T-helper 22 cell (primary cell): ENCODE measurements at regions not wholly inside any gene's neighbourhood (a gene's known extent, or its start where the extent isn't known, plus 50 kb on each side); places are given as distances from the start of the nearest gene placed in this dataset.
A peak's percentile ranks its signal among the peaks of the same experiment; 100 is the strongest.

ENCODE experiments used
- DNase-seq: peaks from one replicate; pipeline ENCODE4 v3.0.0-alpha.2; 2020; ENCODE audit warnings: low read depth

DNA sequence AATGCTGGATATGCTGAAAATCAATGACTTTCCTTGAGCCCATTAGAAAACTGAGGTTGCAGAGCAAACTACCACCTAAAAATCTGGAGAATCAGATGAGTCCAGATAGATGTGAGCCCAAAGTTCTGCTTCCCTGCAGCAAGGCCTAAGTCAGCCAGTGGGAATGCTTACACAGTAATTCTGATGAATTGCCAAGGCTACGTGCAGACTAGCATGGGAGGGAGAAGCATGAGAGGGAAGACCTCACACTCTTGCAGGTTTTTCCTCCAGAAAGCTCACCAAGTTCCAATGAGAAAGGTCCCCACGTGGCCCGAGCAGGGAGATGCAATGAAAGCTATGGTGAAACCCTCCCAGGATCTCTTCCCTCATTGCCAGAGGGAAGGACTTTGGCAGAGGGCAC is 104.8 kb upstream of the SIRPA start:
- no peak for DNase-seq

DNA sequence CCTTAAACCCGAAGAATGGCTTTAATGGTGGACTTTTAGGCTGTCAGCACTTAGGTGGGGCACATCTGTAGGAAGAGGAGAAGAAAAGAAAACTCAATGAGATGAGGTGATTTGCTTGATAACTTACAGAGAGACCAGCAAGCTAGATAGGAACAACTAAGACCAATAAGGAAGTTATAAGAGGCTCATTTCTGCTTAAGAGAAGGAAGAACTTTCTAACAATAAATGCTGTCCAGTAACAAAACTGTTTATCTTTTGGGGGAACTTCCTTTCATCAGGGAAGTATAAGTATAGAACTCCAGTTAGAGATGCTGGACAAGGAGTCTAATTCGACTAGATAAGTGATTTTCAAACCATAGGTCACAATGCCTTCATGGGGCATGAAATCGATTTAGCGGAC is 107.2 kb upstream of the SIRPA start:
- DNase-seq: no peak

DNA sequence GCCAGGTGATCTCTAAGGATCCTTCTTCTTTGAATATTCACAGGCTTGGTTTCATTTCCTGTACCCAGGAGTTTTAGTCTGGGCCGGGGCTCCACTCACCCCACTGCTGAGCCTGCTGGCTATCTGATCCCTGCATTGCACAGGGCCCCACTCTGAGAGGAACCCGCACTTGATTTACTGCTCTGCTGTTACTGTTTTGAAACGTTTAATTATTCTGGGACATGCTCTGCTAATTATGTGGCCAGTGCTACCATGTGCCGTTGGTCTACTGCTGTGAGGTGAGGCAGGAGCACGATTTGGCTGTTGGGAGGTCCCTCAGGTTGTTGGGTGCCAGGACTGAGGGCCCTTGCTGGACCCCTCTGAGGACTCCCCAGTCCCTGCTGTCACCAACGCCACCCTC is 108.7 kb upstream of the SIRPA start:
- DNase-seq: no peak

DNA sequence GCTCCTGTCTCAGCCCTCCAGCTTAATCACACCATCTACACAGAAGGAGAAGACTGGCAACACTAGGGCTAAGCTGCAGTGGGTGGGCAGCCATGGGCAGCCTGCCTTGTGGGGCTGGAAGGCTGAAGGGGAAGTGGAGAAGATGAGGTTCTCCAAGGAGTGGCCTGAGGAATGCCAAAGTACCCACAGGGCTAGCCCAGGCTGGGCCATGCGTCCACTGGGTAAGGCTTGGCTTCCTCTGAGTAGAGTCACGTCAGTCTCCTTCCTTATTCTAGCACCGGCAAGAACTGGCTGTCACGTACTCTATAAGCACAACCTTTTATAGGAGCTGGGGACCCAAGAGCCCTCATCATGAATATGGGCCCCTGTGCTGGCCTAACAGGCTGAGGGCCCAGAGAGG is 110.6 kb upstream of the SIRPA start:
- no peak for DNase-seq

DNA sequence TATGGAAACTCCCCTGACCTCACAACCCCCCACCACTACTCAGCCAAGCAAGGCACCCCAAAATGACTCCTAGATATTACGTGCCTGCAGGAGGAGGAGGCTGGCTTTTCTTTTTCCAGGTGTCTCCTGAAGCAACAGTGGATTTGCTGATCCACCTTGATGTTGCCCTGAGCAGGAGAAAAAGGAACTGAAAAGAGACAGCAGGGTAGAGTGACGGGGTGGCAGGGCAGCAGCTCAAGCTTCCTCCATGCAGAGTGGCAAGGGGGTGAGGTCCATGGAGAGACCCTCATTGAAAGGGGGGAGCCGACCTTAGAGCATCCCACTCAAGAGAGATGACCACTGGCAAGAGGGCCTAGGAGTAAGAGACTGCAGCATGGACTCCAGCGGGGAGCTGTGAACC is 112.0 kb upstream of the SIRPA start:
- no peak for DNase-seq

DNA sequence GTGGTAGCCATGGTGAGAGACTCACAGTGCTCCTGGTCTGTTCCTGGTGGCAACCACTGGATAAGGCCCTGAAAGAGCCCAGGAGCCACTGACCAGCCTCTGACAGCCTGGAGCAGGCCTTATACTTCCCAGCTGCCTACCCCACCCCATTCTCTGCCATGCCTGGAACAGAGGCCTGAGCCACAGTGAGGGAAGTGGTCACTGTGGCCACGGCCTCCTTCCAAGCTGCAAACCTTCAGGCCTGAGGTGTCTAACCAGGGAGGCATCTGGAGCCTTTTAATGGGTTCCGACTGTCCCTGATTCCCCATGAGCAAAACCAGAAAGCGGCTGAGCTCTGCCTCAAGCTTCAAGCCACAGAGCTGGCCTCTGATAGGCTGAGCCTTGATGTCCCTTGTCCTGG is 113.0 kb upstream of the SIRPA start:
- DNase-seq: no peak

DNA sequence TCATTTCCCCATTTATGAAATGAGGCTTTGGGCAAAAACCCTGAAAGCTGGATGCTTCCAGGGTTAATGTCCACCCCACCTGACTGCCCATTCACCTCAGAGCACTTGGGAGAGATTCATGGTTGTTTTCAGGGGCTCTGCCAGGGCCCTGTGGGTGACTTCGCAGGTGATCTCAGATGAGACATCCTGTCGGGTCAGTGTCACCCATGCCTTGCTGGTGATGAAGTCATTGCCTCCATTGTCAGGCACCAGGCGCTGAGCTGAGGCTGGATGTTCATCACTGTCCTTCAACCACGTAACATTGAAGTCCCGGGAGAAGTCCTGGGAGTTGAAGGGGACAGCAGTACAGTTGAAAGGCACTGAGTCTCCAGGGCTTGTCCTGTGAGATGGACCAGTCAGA is 115.6 kb upstream of the SIRPA start:
- no peak for DNase-seq

DNA sequence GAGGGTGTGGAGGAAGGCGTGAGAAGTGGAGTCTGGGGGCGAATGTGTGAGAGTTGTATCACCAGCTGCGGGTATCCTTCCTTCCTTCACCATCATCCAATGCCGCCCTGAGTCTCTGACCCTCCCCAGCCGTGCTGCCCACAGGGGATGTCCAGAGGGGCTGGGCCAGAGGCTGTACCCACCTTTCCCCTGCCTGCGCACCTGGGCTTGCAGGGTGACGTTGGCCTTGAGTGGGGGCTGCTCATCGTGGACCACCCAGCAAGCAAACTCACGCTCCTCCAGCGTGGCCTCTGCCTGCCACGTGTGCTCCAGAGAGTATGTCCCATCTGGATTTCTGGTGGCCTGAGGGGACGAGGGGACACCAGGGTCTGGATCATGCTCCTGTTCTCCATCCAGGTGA is 116.9 kb upstream of the SIRPA start:
- DNase-seq: no peak

DNA sequence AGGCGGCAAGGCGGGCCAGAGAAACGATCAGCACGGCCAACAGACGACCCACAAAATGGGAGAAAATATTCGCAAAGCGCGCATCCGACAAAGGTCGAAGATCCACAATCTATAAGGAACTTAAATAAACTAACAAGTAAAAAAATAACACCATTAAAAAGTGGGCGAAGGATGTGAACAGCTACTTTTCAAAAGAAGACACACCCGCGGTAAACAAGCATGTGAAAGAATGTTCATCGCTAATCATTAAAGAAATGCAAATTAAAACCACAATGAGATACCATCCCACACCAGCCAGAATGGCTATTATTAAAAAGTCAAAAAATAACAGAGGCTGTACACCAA is 117.8 kb upstream of the SIRPA start:
- no peak for DNase-seq

DNA sequence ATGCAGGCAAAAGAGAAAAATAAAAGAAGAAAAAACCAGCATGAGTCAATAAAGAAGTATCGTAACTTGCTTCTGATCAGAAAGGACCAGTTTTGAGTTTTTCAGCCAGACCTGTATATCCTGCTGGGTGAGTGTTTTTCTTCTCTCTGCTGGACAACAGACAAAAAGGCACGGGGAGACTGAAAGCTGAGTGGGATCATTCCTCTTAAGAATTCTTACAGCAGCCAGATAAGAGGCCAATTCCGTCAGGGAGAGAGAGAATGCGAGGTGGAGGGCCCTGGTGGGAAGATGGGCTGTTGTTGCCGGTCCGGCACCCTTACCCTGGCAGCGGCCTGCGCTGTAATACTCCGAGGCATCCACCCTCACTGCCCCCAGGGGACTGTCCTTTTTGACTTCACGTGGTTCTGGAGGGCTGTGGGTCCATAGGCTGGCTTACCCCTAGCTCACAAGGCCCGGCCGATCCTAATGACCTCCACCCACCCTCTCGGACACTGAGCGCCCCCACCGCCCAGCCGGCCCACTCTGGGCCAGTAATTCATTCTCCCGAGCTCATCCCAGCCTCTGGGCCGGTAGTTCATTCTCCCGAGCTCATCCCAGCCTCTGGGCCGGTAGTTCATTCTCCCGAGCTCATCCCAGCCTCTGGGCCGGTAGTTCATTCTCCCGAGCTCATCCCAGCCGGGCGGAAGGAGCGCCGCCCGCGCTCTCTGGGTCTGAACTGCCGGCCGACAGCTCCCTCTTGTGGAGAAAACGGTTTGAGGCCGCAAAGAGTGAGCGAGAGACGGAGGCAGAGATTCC is 118.3 kb upstream of the SIRPA start:
- DNase-seq: peak; percentile 55

DNA sequence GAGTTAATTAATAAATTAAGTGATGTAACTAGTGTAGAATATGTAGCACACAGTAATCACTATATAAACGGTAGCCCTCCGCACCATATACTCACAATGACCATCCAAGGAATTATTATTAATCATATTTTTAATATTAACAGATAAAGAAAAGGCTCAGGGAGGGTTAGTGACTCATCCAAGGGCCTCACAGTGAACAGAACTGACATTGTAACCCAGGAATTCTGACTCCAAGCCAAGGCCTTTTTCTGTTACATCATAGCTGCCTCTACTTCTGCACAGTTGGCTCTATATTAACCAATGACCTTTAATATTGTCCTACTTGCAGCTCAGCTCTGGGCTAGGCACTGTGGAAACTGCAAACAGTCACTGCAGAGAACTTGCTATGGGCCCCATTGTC is 117.5 kb upstream of the SIRPG start:
- DNase-seq: no peak

DNA sequence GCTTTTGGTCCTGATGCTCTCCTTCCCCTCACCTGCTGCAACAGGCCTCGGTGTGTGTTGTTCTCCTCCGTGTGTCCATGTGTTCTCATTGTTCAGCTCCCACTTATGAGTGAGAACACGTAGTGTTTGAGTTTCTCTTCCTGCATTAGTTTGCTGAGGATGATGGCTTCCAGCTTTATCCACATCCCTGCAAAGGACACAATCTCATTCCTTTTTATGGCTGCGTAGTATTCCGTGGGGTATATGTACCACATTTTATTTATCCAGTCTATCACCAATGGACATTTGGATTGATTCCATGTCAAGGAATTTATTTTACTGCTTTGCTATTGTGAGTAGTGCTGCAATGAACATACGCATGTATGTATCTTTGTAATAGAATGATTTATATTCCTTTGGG is 116.9 kb upstream of the SIRPG start:
- no peak for DNase-seq

DNA sequence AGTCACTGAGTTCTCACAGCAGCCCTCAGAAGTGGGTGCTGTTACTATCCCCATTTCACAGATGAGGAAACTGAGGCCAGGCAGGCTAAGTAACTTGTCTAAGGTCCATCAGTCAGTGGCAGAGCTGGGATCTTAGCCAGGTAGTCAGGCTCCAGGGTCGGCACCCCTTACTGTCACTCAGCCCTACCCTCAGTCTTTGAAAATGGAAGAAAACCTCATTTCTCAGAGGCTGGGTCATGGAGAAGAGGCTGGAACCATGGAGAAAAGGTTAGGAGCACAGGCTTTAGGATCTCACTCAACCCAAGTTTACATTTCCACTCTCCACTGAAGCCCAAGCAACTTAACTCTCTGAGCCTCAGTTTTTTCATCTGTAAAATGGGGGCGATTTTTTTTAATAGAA is 116.2 kb upstream of the SIRPG start:
- DNase-seq: no peak

DNA sequence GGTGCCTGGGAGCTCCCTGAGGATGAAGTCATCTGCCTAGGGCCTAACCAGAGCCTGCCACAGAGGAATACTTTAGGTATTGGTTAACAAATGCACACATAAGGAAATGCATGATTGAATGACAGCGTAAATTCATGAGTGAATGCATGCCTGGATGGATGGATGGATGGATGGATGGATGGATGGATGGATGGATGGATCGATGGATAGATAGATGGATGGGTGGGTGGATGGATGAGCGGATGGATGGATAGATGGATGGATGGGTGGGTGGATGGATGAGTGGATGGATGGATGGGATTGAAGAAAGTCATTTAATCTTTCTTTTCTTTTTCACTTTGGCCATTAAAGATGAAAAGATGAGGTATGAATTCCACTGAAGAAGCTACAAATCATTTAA is 111.9 kb upstream of the SIRPG start:
- DNase-seq: no peak

DNA sequence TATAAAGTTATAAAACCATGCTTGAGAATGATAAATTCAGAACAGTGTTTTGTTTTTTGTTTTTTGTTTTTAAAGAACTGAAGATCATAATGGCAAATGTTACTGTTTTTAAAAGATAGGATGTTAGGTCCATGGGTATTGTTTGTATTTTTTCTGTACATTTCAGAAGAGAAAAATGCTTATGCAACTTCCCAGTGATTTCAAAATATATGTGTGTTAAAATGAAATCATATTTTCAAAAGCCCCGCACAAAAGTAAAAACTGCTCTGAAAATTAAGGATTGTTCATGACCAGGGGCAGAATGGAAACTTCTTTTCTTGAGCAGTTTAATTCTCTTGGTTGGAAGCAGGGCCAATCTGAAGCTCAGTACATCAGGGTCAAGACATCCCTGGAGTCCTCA is 109.2 kb upstream of the SIRPG start:
- DNase-seq: no peak

DNA sequence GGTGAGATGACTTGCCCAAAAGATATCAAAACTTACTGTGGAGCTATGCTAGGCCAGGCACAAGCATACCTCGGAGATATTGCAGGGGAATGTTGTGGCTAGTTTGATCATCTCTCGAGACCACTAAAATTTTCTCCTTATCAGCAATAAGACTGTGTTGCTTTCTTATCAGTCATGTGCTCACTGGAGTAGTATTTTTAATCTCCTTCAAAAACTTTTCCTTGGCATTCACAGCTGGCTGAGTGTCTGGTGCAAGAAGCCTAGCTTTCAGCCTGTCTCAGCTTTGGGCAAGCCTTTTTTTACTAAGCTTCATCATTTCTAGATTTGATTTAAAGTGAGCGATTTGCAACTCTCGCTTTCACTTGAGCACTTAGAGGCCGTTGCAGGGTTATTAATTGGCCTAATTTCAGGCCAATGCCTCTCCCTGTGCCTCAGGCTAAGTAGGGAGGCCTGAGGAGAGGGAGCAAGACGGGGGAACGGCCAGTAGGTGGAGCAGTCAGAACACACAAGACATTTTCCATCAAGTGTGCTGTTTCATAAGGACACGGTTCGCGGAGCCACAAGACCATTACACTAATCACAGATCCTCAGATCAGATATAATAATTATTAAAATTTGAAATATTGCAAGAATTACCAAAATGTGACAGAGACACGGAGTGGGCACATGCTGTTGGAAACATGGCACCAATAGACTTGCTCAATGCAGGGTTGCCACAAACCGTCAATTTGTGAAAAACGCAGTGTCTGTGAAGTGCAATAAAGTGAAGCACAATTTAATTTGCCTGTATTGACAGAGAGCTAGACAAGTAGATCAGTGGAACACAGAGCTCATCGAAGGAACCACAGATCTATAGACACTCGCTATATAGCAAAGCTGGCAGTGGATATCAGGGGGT is 106.8 kb upstream of the SIRPG start:
- no peak for DNase-seq

DNA sequence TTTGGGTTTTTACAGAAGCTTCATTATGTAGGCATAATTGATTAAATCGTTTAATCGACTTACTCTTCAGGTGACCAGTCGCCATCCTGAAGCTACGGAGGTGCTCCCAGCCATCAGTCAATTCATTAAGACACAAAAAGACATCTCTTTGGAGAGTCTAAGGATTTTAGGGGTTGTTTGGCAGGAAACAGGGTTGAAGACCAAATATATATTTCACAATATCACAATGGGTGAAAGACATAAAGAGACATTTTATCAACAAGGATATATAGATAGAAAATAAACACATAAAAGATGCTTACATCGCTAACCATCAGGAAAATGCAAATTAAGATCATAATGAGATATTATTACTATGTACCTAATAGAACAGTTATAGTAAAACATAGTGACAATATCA is 104.0 kb upstream of the SIRPG start:
- no peak for DNase-seq

DNA sequence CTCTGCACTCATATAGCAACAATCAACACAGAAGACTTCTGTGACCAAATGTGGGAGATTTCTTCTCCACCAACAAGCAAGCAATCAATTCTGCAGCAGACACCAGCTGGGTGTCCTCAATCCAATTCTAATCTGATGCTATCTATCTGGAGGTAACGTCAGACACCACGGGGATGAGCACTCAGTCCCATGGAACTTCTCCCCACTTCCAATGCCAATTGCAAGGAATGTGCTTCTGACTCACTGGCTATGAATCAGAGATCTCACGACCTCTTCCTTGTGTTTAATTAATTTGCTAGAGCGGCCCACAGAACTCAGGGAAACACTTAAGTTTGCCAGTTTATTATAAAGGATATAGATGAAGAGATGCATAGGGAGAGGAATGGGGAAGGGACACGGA is 103.5 kb upstream of the SIRPG start:
- DNase-seq: no peak

DNA sequence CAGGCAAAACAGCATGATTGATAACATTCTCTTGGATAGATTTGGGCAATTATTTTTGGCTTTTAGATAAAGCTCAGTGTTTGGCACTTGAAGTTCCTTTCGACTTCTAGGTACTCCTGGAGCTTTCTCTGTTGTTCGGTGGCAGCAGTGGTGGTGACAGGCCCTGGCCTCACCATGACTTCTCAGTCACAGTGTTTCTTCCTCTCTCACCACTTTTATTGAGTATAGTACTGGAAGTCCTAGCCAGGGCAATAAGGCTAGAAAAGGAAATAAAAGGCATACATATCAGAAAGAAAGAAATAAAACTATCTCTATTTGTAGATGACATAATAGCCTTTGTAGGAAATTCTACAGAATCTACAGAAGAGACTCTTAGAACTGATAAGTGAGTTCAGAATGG is 101.2 kb upstream of the SIRPG start:
- DNase-seq: no peak

DNA sequence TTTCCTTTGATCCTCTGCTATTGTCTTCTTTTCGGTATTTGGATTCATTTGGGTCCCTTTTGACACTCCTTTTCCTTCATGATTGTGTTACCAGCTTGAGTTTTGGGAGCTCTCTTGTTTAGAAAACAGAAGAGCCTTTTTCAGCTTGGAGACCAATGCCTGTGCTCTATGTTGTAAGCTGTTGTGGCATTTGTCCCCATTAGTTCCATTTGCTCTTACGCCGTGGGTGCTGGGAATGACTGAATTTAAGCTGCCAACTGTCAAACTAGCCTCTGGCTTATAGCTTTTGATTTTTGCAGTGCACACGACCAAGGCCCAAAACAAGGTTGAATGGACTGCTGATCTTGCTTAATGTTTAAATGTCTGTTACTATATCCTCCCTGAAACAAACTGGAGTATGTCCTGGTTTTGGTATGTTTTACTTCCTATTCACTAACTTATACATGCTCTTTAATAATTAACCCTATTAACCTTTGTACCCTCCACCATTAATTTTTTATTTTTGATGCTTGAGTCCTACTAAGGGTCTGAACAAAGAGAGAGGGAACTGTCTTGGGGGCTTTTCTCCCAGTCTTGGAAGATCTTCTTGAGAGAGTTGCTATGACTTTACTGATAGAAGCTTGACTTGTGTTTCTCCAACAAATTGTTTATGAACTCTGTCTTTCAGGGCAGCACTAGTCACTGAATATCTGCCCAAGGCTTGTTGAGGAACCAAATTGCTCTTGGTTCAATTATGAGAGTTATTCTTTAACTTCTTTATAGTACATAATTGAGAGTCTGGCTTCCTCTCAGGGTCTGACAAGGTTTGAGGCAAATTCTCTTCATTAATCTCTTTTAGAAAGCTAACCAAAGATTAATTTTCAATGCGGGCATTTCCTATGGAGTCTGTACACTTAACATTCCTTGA is 100.3 kb upstream of the SIRPG start:
- no peak for DNase-seq

DNA sequence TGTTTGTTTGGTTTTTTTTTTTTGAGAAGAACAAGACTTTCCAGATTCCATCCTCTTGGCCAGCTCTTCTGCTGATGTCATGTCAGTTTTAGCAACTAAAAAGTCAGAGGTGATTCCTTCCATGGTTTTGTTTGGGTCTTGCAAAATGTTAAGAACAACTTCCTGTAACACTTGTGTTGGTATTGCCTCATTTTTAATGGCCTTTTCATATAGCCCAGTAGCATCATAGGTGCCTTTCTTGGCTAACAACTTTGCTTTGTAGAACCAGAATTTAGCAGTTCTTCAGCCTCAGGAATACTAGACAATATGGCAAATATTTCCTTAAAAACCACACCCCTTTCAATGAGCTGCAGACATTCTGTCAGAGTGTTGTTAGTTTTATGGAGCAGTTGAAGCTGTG is 99.5 kb upstream of the SIRPG start:
- DNase-seq: no peak

DNA sequence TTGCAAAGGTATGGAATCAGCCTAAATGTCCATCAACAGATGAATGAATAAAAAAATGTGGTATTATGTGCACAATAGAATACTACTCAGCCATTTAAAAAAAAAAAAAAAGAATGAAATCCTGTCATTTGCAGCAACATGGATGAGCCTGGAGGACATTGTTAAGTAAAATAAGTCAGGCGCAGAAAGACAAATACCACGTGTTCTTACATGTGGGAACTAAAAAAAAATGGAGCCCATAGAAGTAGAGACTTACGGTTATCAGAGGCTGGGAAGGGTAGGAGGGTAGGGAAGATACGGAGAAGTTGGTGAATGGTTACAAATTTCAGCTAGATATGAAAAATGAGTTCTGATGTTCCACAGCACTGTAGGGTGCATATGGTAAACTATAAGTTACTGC is 97.2 kb upstream of the SIRPG start:
- DNase-seq: no peak

DNA sequence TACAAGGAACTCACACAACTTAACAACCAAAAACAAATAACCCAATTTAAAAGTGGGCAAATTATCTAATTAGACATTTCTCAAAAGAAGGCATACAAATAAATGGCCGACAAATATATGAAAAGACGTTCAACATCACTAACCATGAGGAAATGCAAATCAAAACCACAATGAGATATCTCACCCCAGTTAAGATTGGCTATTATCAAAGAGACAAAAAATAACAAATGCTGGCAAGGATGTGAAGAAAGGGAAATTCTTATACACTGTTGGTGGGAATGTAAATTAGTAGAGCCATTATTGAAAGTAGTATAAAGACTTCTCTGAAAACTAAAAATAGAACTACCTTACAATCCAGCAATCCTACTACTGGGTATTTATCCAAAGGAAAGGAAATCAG is 96.7 kb upstream of the SIRPG start:
- DNase-seq: no peak
